ENCODE measurements at regions not wholly inside any gene's neighbourhood (a gene's known extent, or its start where the extent isn't known, plus 50 kb on each side); places are given as distances from the start of the nearest gene placed in this dataset.

DNA sequence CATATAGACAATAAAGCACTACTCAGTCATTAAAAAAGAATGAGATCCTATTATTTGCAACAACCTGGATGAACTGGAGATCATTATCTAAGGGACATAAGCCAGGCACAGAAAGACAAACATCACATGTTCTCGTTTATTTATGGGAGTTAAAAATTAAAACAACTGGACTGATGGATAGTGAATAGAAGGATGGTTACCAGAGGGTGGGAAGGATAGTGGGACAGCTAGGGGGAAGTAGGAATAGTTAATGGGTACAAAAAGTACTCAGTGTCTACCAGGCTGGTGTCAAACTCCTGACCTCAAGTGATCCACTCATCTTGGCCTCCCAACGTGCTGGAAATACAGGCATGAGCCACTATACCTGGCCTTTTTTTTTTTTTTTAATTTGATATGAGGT lies 56.7 kb upstream of the KTN1 start:
- H3K27ac ChIP-seq (ENCODE audit: control insufficient read depth, insufficient read depth) = no peak overlapping the region
- H2AFZ ChIP-seq (ENCODE audit: control insufficient read depth, low read depth, low read length) = no peak overlapping the region
- no peaks in the 10 kb centered on the region for H3K4me1 ChIP-seq (ENCODE audit: control insufficient read depth, insufficient read depth, low read length)
- no peaks in the 10 kb centered on the region for H3K79me2 ChIP-seq (ENCODE audit: control insufficient read depth, insufficient read depth, low read length)
- no peaks in the 10 kb centered on the region for H3K27me3 ChIP-seq (replicated peaks in 1 of 2; ENCODE audit: control insufficient read depth in 2 of 2, insufficient read depth in 2 of 2, low read length in 1 of 2)
- H3K4me2 ChIP-seq (ENCODE audit: control insufficient read depth, insufficient read depth) = no peak overlapping the region
- H3K36me3 ChIP-seq (ENCODE audit: control insufficient read depth in 2 of 2, insufficient read depth in 2 of 2, low read length in 1 of 2) = no peaks in the 10 kb centered on the region
- no peak for FAIRE-seq
- ChIA-PET POLR2A (no interaction called here), RAD21 (ENCODE audit: unreplicated experiment) (no interaction called here), CTCF (no interaction called here), SMC1A (ENCODE audit: uncharacterized antibody, unreplicated experiment) (no interaction called here)
- intact Hi-C loops (cut with micrococcal nuclease; ENCODE audit: unreplicated experiment) (no loop called here), in situ Hi-C loops (cut with MboI) (no loop called here)
- no peak overlapping the region for H3K4me3 ChIP-seq
- no peaks in the 10 kb centered on the region for H4K20me1 ChIP-seq (ENCODE audit: control insufficient read depth, insufficient read depth)
- H3K9ac ChIP-seq (ENCODE audit: control insufficient read depth, insufficient read depth, low read length) = no peak overlapping the region
- no peak for ATAC-seq
- TF ChIP-seq HDAC6 (IDR thresholded peaks at IDR 0.05; ENCODE audit: unreplicated experiment) = no peak
- no peak for TF ChIP-seq BHLHE40 (IDR thresholded peaks at IDR 0.05; ENCODE audit: borderline replicate concordance in 1 of 2, low read depth in 2 of 2, low read length in 1 of 2)
- TF ChIP-seq TCF7 (IDR thresholded peaks at IDR 0.05; ENCODE audit: borderline replicate concordance) = no peak
- no peak for TF ChIP-seq TAF1 (IDR thresholded peaks at IDR 0.05; ENCODE audit: borderline replicate concordance, low read depth, low read length)
- TF ChIP-seq CREM (IDR thresholded peaks at IDR 0.05; ENCODE audit: low read depth) = no peak
- no peak for TF ChIP-seq POLR2AphosphoS5 (IDR thresholded peaks at IDR 0.05; ENCODE audit: low read length)
- TF ChIP-seq SUZ12 (IDR thresholded peaks at IDR 0.05; ENCODE audit: unreplicated experiment) = no peak
- TF ChIP-seq ZSCAN29 (IDR thresholded peaks at IDR 0.05) = no peak
- TF ChIP-seq BMI1 (IDR thresholded peaks at IDR 0.05; ENCODE audit: borderline replicate concordance) = no peak
- no peak for TF ChIP-seq EGR1 (IDR thresholded peaks at IDR 0.05; ENCODE audit: borderline replicate concordance in 1 of 2, low read depth in 2 of 2, low read length in 2 of 2)
- TF ChIP-seq MEF2B (IDR thresholded peaks at IDR 0.05; ENCODE audit: partially characterized antibody, poor library complexity, severe bottlenecking) = no peak
- no peak for TF ChIP-seq E2F4 (IDR thresholded peaks at IDR 0.05; ENCODE audit: low read depth, low read length)
- no peak for TF ChIP-seq MLLT1 (IDR thresholded peaks at IDR 0.05)
- TF ChIP-seq STAT1 (conservative IDR thresholded peaks at IDR 0.05) = no peak
- TF ChIP-seq RAD51 (IDR thresholded peaks at IDR 0.05) = no peak
- no peak for TF ChIP-seq REST (IDR thresholded peaks at IDR 0.05; ENCODE audit: low read depth, low read length)
- TF ChIP-seq STAT3 (IDR thresholded peaks at IDR 0.05; ENCODE audit: low read depth, low read length) = no peak
- no peak for TF ChIP-seq IRF5 (IDR thresholded peaks at IDR 0.05; ENCODE audit: borderline replicate concordance)
- no TSS peak for BruUV-seq (replicated peaks)
- H3K9me3 ChIP-seq (replicated peaks; ENCODE audit: control insufficient read depth, insufficient read depth, low read length) = no peaks in the 10 kb centered on the region
- DNase-seq (ENCODE audit: low read depth, low spot score) = no peak
- 27% methylated on average over 2 of the region's 2 CpGs for WGBS (ENCODE audit: insufficient coverage, insufficient replicate concordance, low lambda C conversion rate, missing lambda C conversion rate)
